Neural progenitor cell (in vitro differentiated cells): ENCODE measurements at regions not wholly inside any gene's neighbourhood (a gene's known extent, or its start where the extent isn't known, plus 50 kb on each side); places are given as distances from the start of the nearest gene placed in this dataset.

Experiments
- CTCF ChIP-seq: fragments of 200-600 bp; sonication (generic); IDR thresholded peaks from 2 replicates; pipeline ENCODE4 v1.5.1; 2017; ENCODE audit warnings: antibody characterized with exemption, mild to moderate bottlenecking
- EZH2 ChIP-seq: fragments of 200-600 bp; sonication (generic); IDR thresholded peaks from 2 replicates; pipeline ENCODE4 v1.6.1; 2017; ENCODE audit warnings: antibody characterized with exemption, mild to moderate bottlenecking, moderate library complexity
- EZH2phosphoT487 ChIP-seq: fragments of 200-600 bp; sonication (generic); IDR thresholded peaks from 2 replicates; pipeline ENCODE4 v1.6.1; 2017; ENCODE audit warnings: antibody characterized with exemption

DNA sequence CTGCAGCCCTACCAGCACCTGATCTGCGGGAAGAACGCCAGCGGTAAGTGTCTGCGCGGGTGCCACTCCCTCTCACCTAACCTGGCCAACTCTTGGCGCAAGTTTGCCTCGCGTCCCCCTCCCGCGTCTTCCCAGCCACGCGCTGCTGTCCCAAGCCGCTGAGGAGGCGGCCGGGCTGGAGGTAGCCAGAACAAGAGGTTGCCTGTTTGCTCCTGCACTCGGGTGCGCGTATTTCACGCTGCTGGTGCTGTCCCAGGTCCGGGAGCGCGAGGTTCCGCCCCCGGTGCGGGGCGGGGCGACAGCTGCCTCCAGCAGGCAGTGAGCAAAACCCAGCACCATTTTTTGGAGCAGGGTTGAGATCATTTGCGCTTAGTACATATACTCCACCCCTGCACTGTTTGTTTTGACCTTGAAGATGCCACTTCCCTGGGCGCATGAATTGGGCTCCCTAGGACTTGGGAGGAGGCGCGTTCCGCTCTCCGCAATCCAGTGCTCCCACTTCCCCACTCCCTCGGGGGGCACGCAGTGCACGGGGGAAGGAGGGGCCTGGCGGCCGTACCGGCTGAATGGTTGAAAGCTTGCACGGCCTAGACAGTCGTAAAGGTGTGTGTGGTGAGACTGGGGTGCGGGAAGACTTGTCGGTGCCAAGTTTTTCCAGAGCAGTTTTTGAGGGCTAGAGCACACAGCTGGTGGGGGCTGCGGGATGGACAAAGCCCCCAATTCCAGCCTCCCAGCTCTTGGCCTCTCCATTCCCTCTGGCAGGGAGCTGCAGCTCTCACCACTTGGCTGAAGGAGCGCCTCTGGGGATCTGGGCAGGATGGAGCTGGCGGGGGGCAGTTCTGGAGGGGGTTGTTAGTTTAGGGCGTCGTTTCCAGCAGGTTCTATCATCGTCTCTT, 226.9 kb upstream of the CRY1 start:
- TF ChIP-seq CTCF (no peak), EZH2phosphoT487 (peak; percentile 80), EZH2 (peak; percentile 79)
